WERI-Rb-1 (cell line): ENCODE measurements at regions not wholly inside any gene's neighbourhood (a gene's known extent, or its start where the extent isn't known, plus 50 kb on each side); places are given as distances from the start of the nearest gene placed in this dataset.

Experiments used
- DNase-seq: peaks from one replicate; pipeline ENCODE4 v3.0.0-alpha.2; 2020
- H3K27ac ChIP-seq: fragments of 250-450 bp; sonication (Bioruptor Pico); 2 replicates; pipeline ENCODE4 v1.5.1; 2020; ENCODE audit warnings: mild to moderate bottlenecking, moderate library complexity
- H3K27me3 ChIP-seq: fragments of 250-450 bp; sonication (Bioruptor Pico); 2 replicates; pipeline ENCODE4 v1.5.1; 2021; ENCODE audit warnings: mild to moderate bottlenecking, low read depth, moderate library complexity; ENCODE audit not compliant: insufficient read depth, severe bottlenecking
- H3K36me3 ChIP-seq: fragments of 250-450 bp; sonication (Bioruptor Pico); 2 replicates; pipeline ENCODE4 v1.5.1; 2020; ENCODE audit warnings: mild to moderate bottlenecking, moderate library complexity
- H3K4me3 ChIP-seq: 2 replicates; pipeline ENCODE4 v1.5.1; 2011; ENCODE audit warnings: low read depth, mild to moderate bottlenecking, control low read depth, low read length
- H3K9me3 ChIP-seq: fragments of 250-450 bp; sonication (Bioruptor Pico); 2 replicates; pipeline ENCODE4 v1.5.1; 2021; ENCODE audit warnings: mild to moderate bottlenecking, moderate library complexity; ENCODE audit not compliant: severe bottlenecking
- CTCF ChIP-seq: IDR thresholded peaks from 2 replicates; pipeline ENCODE4 v1.5.1; 2011; ENCODE audit warnings: low read depth, mild to moderate bottlenecking, control low read depth, inconsistent platforms, low read length

- Histone ChIP-seq H3K27ac (no peak overlapping the region), H3K36me3 (no peaks in the 10 kb centered on the region), H3K27me3 (no peaks in the 10 kb centered on the region), H3K9me3 (no peaks in the 10 kb centered on the region), H3K4me3 (no peak overlapping the region)
- DNase-seq = no peak
- TF ChIP-seq CTCF = no peak
Measured at GRCh38 chr4:155590796-155591585, 75.7 kb upstream of the GUCY1A1 start.

GRCh38 chr4:155588437-155588836 lies 78.2 kb upstream of the GUCY1A1 start:
- DNase-seq = no peak
- Histone ChIP-seq H3K36me3 (no peaks in the 10 kb centered on the region), H3K4me3 (no peak overlapping the region), H3K27me3 (no peaks in the 10 kb centered on the region), H3K27ac (no peak overlapping the region), H3K9me3 (no peaks in the 10 kb centered on the region)
- no peak for TF ChIP-seq CTCF

GRCh38 chr4:155587766-155588165 lies 78.9 kb upstream of the GUCY1A1 start:
- no peak for TF ChIP-seq CTCF
- Histone ChIP-seq H3K36me3 (no peaks in the 10 kb centered on the region), H3K27ac (no peak overlapping the region), H3K27me3 (no peaks in the 10 kb centered on the region), H3K4me3 (no peak overlapping the region), H3K9me3 (no peaks in the 10 kb centered on the region)
- no peak for DNase-seq

- no peaks in the 10 kb centered on the region for H3K27me3 ChIP-seq
- DNase-seq = no peak
- H3K36me3 ChIP-seq = no peaks in the 10 kb centered on the region
- no peak overlapping the region for H3K27ac ChIP-seq
- H3K4me3 ChIP-seq = no peak overlapping the region
- no peak for TF ChIP-seq CTCF
- no peaks in the 10 kb centered on the region for H3K9me3 ChIP-seq
Measured at GRCh38 chr4:155582971-155583437, 83.6 kb upstream of the GUCY1A1 start.

GRCh38 chr4:155582041-155582440 lies 84.6 kb upstream of the GUCY1A1 start:
- Histone ChIP-seq H3K27me3 (no peaks in the 10 kb centered on the region), H3K27ac (no peak overlapping the region), H3K4me3 (no peak overlapping the region), H3K36me3 (no peaks in the 10 kb centered on the region), H3K9me3 (no peaks in the 10 kb centered on the region)
- no peak for TF ChIP-seq CTCF
- DNase-seq = no peak
